IMR-90 (cell line): ENCODE measurements at regions not wholly inside any gene's neighbourhood (a gene's known extent, or its start where the extent isn't known, plus 50 kb on each side); places are given as distances from the start of the nearest gene placed in this dataset.

Source experiments
- ATAC-seq: fragments of 200-7000 bp; cut with Tn5 transposase; 2 replicates; pipeline ENCODE4 v1.9.1; 2020; ENCODE audit warnings: low read depth, mild to moderate bottlenecking, moderate library complexity
- BruUV-seq: library from RNA; stranded (reverse); fragments of 400-500 nt; replicated peaks from 2 replicates; lab custom pipeline; 2021; lab: Mats Ljungman, UMichigan
- CTCF ChIA-PET: fragments of 300-600 bp; formaldehyde crosslinking; extraction: SDS; loops from one replicate; lab custom pipeline; 2021; ENCODE audit warnings: antibody characterized with exemption; lab: Yijun Ruan, JAX
- POLR2A ChIA-PET: fragments of 300-600 bp; sonication (Branson Sonifier 250); formaldehyde crosslinking; loops from one replicate; lab custom pipeline; 2022; ENCODE audit warnings: antibody characterized with exemption; ENCODE audit not compliant: unreplicated experiment; lab: Charles Lee
- DNase-seq: peaks from one replicate; pipeline ENCODE4 v3.0.0; 2013
- H2AFZ ChIP-seq: replicated peaks from 2 replicates; pipeline ENCODE3; 2013; ENCODE audit warnings: low read length, mild to moderate bottlenecking; ENCODE audit not compliant: poor library complexity
- H2AK5ac ChIP-seq: 2 replicates; pipeline ENCODE4 v1.6.1; 2013; ENCODE audit warnings: low read depth, low read length, inconsistent platforms
- H2AK9ac ChIP-seq: replicated peaks from 2 replicates; pipeline ENCODE3; 2013; ENCODE audit warnings: mild to moderate bottlenecking, low read depth, low read length, moderate library complexity; ENCODE audit not compliant: poor library complexity
- H2BK120ac ChIP-seq: 2 replicates; pipeline ENCODE4 v1.6.1; 2013; ENCODE audit warnings: low read depth, low read length, inconsistent platforms
- H2BK15ac ChIP-seq: 3 replicates; pipeline ENCODE4 v1.6.1; 2013; ENCODE audit warnings: low read depth, low read length, inconsistent platforms
- H2BK20ac ChIP-seq: 2 replicates; pipeline ENCODE4 v1.6.1; 2013; ENCODE audit warnings: low read depth, mild to moderate bottlenecking, inconsistent platforms, low read length, moderate library complexity
- H2BK5ac ChIP-seq: 2 replicates; pipeline ENCODE4 v1.6.1; 2013; ENCODE audit warnings: mild to moderate bottlenecking, low read depth, low read length, inconsistent platforms; ENCODE audit not compliant: poor library complexity, severe bottlenecking
- H3K14ac ChIP-seq: replicated peaks from 2 replicates; pipeline ENCODE4 v1.6.1; 2013; ENCODE audit warnings: low read depth, low read length, inconsistent platforms
- H3K18ac ChIP-seq: 2 replicates; pipeline ENCODE4 v1.6.1; 2013; ENCODE audit warnings: low read depth, low read length, control low read depth
- H3K23ac ChIP-seq: 2 replicates; pipeline ENCODE4 v1.6.1; 2013; ENCODE audit warnings: low read depth, low read length, inconsistent platforms
- H3K27ac ChIP-seq: 2 replicates; pipeline ENCODE4 v1.5.1; 2013; ENCODE audit warnings: mild to moderate bottlenecking, control low read depth, low read length; ENCODE audit not compliant: insufficient read depth
- H3K27me3 ChIP-seq: 2 replicates; pipeline ENCODE4 v1.6.1; 2013; ENCODE audit warnings: low read length; ENCODE audit not compliant: control insufficient read depth, insufficient read depth
- H3K36me3 ChIP-seq: 2 replicates; pipeline ENCODE4 v1.6.1; 2013; ENCODE audit warnings: low read length, mixed read lengths; ENCODE audit not compliant: control insufficient read depth, insufficient read depth
- H3K4ac ChIP-seq: 2 replicates; pipeline ENCODE4 v1.6.1; 2013; ENCODE audit warnings: low read depth, low read length, inconsistent platforms
- H3K4me1 ChIP-seq: 2 replicates; pipeline ENCODE4 v1.6.1; 2013; ENCODE audit warnings: low read length, mixed read lengths; ENCODE audit not compliant: control insufficient read depth, insufficient read depth
- H3K4me2 ChIP-seq: 2 replicates; pipeline ENCODE4 v1.6.1; 2013; ENCODE audit warnings: low read depth, mild to moderate bottlenecking, control low read depth, low read length, moderate library complexity
- H3K4me3 ChIP-seq: 2 replicates; pipeline ENCODE4 v1.5.1; 2013; ENCODE audit warnings: low read depth, mild to moderate bottlenecking, control low read depth, low read length, moderate library complexity; ENCODE audit not compliant: insufficient read depth
- H3K56ac ChIP-seq: 2 replicates; pipeline ENCODE4 v1.6.1; 2013; ENCODE audit warnings: low read length, inconsistent platforms; ENCODE audit not compliant: insufficient read depth; ENCODE audit errors: extremely low read depth
- H3K79me1 ChIP-seq, 2 experiments: 2 replicates each; pipeline ENCODE4 v1.6.1; 2013; ENCODE audit warnings: low read length in 2 of 2, inconsistent platforms in 1 of 2, low read depth in 1 of 2
- H3K9ac ChIP-seq: 2 replicates; pipeline ENCODE4 v1.6.1; 2013; ENCODE audit warnings: low read depth, low read length, control low read depth
- H3K9me1 ChIP-seq: 2 replicates; pipeline ENCODE4 v1.6.1; 2013; ENCODE audit warnings: low read length, inconsistent platforms; ENCODE audit not compliant: insufficient read depth
- H3K9me3 ChIP-seq: 2 replicates; pipeline ENCODE4 v1.6.1; 2013; ENCODE audit warnings: low read length; ENCODE audit not compliant: control insufficient read depth, insufficient read depth
- H4K20me1 ChIP-seq: 2 replicates; pipeline ENCODE4 v1.6.1; 2013; ENCODE audit warnings: low read length, inconsistent platforms; ENCODE audit not compliant: insufficient read depth
- H4K5ac ChIP-seq: 2 replicates; pipeline ENCODE4 v1.6.1; 2013; ENCODE audit warnings: mild to moderate bottlenecking, low read depth, low read length, control low read depth
- H4K8ac ChIP-seq, 2 experiments: 2 replicates each; pipeline ENCODE4 v1.6.1; 2013; ENCODE audit warnings: low read depth in 2 of 2, low read length in 2 of 2, control low read depth in 1 of 2, inconsistent platforms in 1 of 2
- H4K91ac ChIP-seq: 2 replicates; pipeline ENCODE4 v1.6.1; 2013; ENCODE audit warnings: low read depth, low read length, inconsistent platforms; ENCODE audit not compliant: insufficient read depth
- BHLHE40 ChIP-seq: fragments of 150-350 bp; IDR thresholded peaks from 2 replicates; pipeline ENCODE4 v1.6.1; 2016; ENCODE audit warnings: mild to moderate bottlenecking, low read depth, low read length
- CEBPB ChIP-seq: IDR thresholded peaks from 2 replicates; pipeline ENCODE4 v1.6.1; 2012; ENCODE audit warnings: low read depth, low read length, improper control_type of control experiment
- CHD1 ChIP-seq: IDR thresholded peaks from 2 replicates; pipeline ENCODE4 v1.6.1; 2012; ENCODE audit warnings: low read depth, low read length, improper control_type of control experiment
- ELK1 ChIP-seq: fragments of 150-350 bp; IDR thresholded peaks from 2 replicates; pipeline ENCODE4 v1.6.1; 2016; ENCODE audit warnings: low read depth, mild to moderate bottlenecking, low read length, moderate library complexity, borderline replicate concordance
- FOS ChIP-seq: fragments of 150-350 bp; IDR thresholded peaks from 2 replicates; pipeline ENCODE4 v1.6.1; 2016; ENCODE audit warnings: low read depth, low read length
- MAFK ChIP-seq: IDR thresholded peaks from 2 replicates; pipeline ENCODE4 v1.6.1; 2012; ENCODE audit warnings: low read depth, low read length, improper control_type of control experiment
- MAZ ChIP-seq: IDR thresholded peaks from 2 replicates; pipeline ENCODE4 v1.6.1; 2012; ENCODE audit warnings: low read depth, mild to moderate bottlenecking, low read length, improper control_type of control experiment, moderate library complexity, borderline replicate concordance
- MXI1 ChIP-seq: IDR thresholded peaks from 2 replicates; pipeline ENCODE4 v1.6.1; 2012; ENCODE audit warnings: low read depth, mild to moderate bottlenecking, low read length, moderate library complexity, borderline replicate concordance
- NFE2L2 ChIP-seq: fragments of 150-350 bp; IDR thresholded peaks from 2 replicates; pipeline ENCODE4 v1.6.1; 2016; ENCODE audit warnings: low read depth, mild to moderate bottlenecking, low read length
- POLR2A ChIP-seq: IDR thresholded peaks from 2 replicates; pipeline ENCODE4 v1.6.1; 2012; ENCODE audit warnings: mild to moderate bottlenecking, low read depth, low read length
- RAD21 ChIP-seq: IDR thresholded peaks from 2 replicates; pipeline ENCODE4 v1.6.1; 2012; ENCODE audit warnings: low read length, improper control_type of control experiment
- RFX5 ChIP-seq: IDR thresholded peaks from 2 replicates; pipeline ENCODE4 v1.8.0; 2012; ENCODE audit warnings: low read depth, mild to moderate bottlenecking, low read length, moderate library complexity
- SMC3 ChIP-seq: fragments of 150-350 bp; IDR thresholded peaks from 2 replicates; pipeline ENCODE4 v1.6.1; 2016; ENCODE audit warnings: low read depth, mild to moderate bottlenecking, antibody characterized with exemption, low read length, moderate library complexity
- dilution Hi-C: fragments of 300-500 bp; cut with HindIII; formaldehyde crosslinking; loops from one replicate; pipeline ENCODE4 v1.14.3; 2018; ENCODE audit warnings: low sequenced_read_pairs; ENCODE audit not compliant: unreplicated experiment
- in situ Hi-C: fragments of 300-500 bp; cut with MboI; formaldehyde crosslinking; loops from 3 replicates; pipeline ENCODE4 v1.14.3; 2019; ENCODE audit warnings: low sequenced_read_pairs, inconsistent platforms, mixed read lengths
- intact Hi-C: fragments of 100-400 bp; cut with micrococcal nuclease; formaldehyde crosslinking; loops from 2 replicates; pipeline ENCODE4 v1.10.0; 2022
- TF ChIP-seq, protein P1 (sequence below): conservative IDR thresholded peaks from 2 replicates; pipeline ENCODE4 v1.5.1; 2012; ENCODE audit warnings: mild to moderate bottlenecking, low read depth, low read length, improper control_type of control experiment
- TF ChIP-seq, protein P2 (sequence below): fragments of 150-350 bp; IDR thresholded peaks from 2 replicates; pipeline ENCODE4 v1.6.1; 2017; ENCODE audit warnings: mild to moderate bottlenecking, antibody characterized with exemption, low read length, low read depth

- H3K4ac ChIP-seq, result no peak overlapping the region
- H2AFZ ChIP-seq, result no peak overlapping the region
- no peaks in the 10 kb centered on the region for H3K9me1 ChIP-seq
- H3K14ac ChIP-seq, result no peak overlapping the region
- dilution Hi-C loops, result no loop called here
- no peak overlapping the region for H3K27ac ChIP-seq
- H3K27me3 ChIP-seq, result no peaks in the 10 kb centered on the region
- no peak overlapping the region for H2BK20ac ChIP-seq
- H3K9ac ChIP-seq, result no peak overlapping the region
- peak; percentile 61; the same call in 1 of the 2 replicates for ATAC-seq
- no peak overlapping the region for H4K8ac ChIP-seq
- H3K4me3 ChIP-seq, result no peak overlapping the region
- H2BK5ac ChIP-seq, result no peak overlapping the region
- no peaks in the 10 kb centered on the region for H4K20me1 ChIP-seq
- no peaks in the 10 kb centered on the region for H3K79me1 ChIP-seq
- no peak overlapping the region for H2BK15ac ChIP-seq
- no peaks in the 10 kb centered on the region for H3K4me1 ChIP-seq
- TF ChIP-seq MAFK (no peak), SMC3 (no peak), RAD21 (no peak), ELK1 (no peak), BHLHE40 (no peak), CEBPB (no peak), MXI1 (no peak), FOS (no peak), NFE2L2 (no peak), RFX5 (no peak), POLR2A (no peak), MAZ (no peak), CHD1 (no peak)
- TF ChIP-seq, protein P1, sequence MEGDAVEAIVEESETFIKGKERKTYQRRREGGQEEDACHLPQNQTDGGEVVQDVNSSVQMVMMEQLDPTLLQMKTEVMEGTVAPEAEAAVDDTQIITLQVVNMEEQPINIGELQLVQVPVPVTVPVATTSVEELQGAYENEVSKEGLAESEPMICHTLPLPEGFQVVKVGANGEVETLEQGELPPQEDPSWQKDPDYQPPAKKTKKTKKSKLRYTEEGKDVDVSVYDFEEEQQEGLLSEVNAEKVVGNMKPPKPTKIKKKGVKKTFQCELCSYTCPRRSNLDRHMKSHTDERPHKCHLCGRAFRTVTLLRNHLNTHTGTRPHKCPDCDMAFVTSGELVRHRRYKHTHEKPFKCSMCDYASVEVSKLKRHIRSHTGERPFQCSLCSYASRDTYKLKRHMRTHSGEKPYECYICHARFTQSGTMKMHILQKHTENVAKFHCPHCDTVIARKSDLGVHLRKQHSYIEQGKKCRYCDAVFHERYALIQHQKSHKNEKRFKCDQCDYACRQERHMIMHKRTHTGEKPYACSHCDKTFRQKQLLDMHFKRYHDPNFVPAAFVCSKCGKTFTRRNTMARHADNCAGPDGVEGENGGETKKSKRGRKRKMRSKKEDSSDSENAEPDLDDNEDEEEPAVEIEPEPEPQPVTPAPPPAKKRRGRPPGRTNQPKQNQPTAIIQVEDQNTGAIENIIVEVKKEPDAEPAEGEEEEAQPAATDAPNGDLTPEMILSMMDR, result no peak
- TF ChIP-seq, protein P2, sequence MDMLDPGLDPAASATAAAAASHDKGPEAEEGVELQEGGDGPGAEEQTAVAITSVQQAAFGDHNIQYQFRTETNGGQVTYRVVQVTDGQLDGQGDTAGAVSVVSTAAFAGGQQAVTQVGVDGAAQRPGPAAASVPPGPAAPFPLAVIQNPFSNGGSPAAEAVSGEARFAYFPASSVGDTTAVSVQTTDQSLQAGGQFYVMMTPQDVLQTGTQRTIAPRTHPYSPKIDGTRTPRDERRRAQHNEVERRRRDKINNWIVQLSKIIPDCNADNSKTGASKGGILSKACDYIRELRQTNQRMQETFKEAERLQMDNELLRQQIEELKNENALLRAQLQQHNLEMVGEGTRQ, result no peak
- H3K56ac ChIP-seq, result no peak overlapping the region
- no peak overlapping the region for H3K4me2 ChIP-seq
- intact Hi-C loops, result no loop called here
- H2AK9ac ChIP-seq, result no peak overlapping the region
- in situ Hi-C loops, result no loop called here
- no peak overlapping the region for H2AK5ac ChIP-seq
- H3K23ac ChIP-seq, result no peak overlapping the region
- H4K91ac ChIP-seq, result no peak overlapping the region
- BruUV-seq, result no TSS peak
- ChIA-PET CTCF (no interaction called here), POLR2A (no interaction called here)
- H4K5ac ChIP-seq, result no peak overlapping the region
- DNase-seq, result peak; percentile 31
- no peaks in the 10 kb centered on the region for H3K36me3 ChIP-seq
- H2BK120ac ChIP-seq, result no peak overlapping the region
- H3K9me3 ChIP-seq, result no peaks in the 10 kb centered on the region
- H3K18ac ChIP-seq, result no peak overlapping the region
These were observed 122.8 kb upstream of the MTNR1B start for GRCh38 chr11:92846491-92847125.
